DND-41 (cell line): ENCODE measurements at regions not wholly inside any gene's neighbourhood (a gene's known extent, or its start where the extent isn't known, plus 50 kb on each side); places are given as distances from the start of the nearest gene placed in this dataset.

Source experiments
- CTCF ChIP-seq: IDR thresholded peaks from 2 replicates; pipeline ENCODE4 v1.5.1; 2012; ENCODE audit warnings: borderline replicate concordance, low read length, moderate library complexity, mild to moderate bottlenecking; ENCODE audit not compliant: poor library complexity, severe bottlenecking; ENCODE audit errors: extremely low read depth
- EZH2 ChIP-seq: IDR thresholded peaks from 3 replicates; pipeline ENCODE4 v1.6.1; 2012; ENCODE audit warnings: borderline replicate concordance, low read depth, mild to moderate bottlenecking, moderate library complexity, low read length, inconsistent platforms; ENCODE audit not compliant: severe bottlenecking

- no peak for TF ChIP-seq CTCF
- TF ChIP-seq EZH2: no peak
Observed at GRCh38 chr14:98834119-98834518, 437.9 kb downstream of the BCL11B start.
